ENCODE measurements at regions not wholly inside any gene's neighbourhood (a gene's known extent, or its start where the extent isn't known, plus 50 kb on each side); places are given as distances from the start of the nearest gene placed in this dataset.

GRCh38 chr5:143499480-143500114 is 96.1 kb upstream of the NR3C1 start:
- DNase-seq (ENCODE audit: extremely low read depth, low read depth): no peak
- no peak overlapping the region for H3K4me3 ChIP-seq (replicated peaks; ENCODE audit: low read depth, low read length)

GRCh38 chr5:143498821-143499220 is 95.3 kb upstream of the NR3C1 start:
- no peak for DNase-seq (ENCODE audit: extremely low read depth, low read depth)
- no peak for TF ChIP-seq CTCF (IDR thresholded peaks at IDR 0.05; ENCODE audit: low read depth, low read length, missing control alignments)
- H3K4me3 ChIP-seq (replicated peaks; ENCODE audit: low read depth, low read length): no peak overlapping the region

More at GRCh38 chr5:143499480-143500114, 96.1 kb upstream of the NR3C1 start:
- no peak for TF ChIP-seq CTCF (IDR thresholded peaks at IDR 0.05; ENCODE audit: low read depth, low read length, missing control alignments)

DNA sequence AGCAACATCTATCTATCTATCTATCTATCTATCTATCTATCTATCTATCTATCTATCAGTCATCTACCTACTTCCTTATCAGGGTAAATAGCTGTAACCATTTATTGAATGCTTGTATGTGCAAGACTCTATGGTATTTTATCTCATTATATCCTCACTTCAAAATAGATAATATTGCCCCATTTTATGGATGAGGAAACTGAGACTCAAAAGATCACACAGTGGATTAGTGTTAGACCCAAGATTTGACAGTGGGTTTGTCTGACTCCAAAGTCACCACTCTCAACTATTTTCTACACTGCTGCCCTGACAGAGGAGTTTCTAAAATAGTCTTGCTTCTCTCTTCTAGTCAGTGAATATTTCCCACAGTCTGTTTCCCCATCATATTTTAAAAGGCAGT is 94.3 kb upstream of the NR3C1 start:
- no peak for TF ChIP-seq CTCF (IDR thresholded peaks at IDR 0.05; ENCODE audit: low read depth, low read length, missing control alignments)
- no peak for DNase-seq (ENCODE audit: extremely low read depth, low read depth)
- H3K4me3 ChIP-seq (replicated peaks; ENCODE audit: low read depth, low read length): no peak overlapping the region

GRCh38 chr5:143496943-143497342 is 93.5 kb upstream of the NR3C1 start:
- DNase-seq (ENCODE audit: extremely low read depth, low read depth): no peak
- H3K4me3 ChIP-seq (replicated peaks; ENCODE audit: low read depth, low read length): no peak overlapping the region
- TF ChIP-seq CTCF (IDR thresholded peaks at IDR 0.05; ENCODE audit: low read depth, low read length, missing control alignments): no peak

GRCh38 chr5:143495821-143496275 is 92.4 kb upstream of the NR3C1 start:
- TF ChIP-seq CTCF (IDR thresholded peaks at IDR 0.05; ENCODE audit: low read depth, low read length, missing control alignments): no peak
- H3K4me3 ChIP-seq (replicated peaks; ENCODE audit: low read depth, low read length): no peak overlapping the region
- DNase-seq (ENCODE audit: extremely low read depth, low read depth): no peak

DNA sequence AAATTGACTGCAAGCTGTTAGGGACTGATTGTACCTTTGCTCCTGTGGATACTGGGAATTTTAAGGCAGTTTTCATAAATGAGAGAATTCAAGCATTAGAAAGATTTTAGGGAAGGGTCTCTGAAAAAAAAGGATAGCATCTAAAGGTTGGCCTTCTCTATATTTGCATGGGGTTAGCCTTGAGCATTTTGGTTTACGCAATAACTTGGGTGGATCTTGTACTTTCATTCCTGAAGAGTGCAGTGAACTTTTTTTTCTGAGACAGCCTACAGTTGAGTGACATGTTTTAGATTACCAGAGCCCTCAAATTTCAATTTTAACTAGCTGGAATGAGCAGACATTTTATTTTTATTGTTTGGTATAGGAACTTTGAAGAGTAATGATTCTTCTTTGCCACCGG is 91.6 kb upstream of the NR3C1 start:
- H3K4me3 ChIP-seq (replicated peaks; ENCODE audit: low read depth, low read length): no peak overlapping the region
- DNase-seq (ENCODE audit: extremely low read depth, low read depth): no peak
- TF ChIP-seq CTCF (IDR thresholded peaks at IDR 0.05; ENCODE audit: low read depth, low read length, missing control alignments): no peak

- H3K4me3 ChIP-seq (replicated peaks; ENCODE audit: low read depth, low read length): no peak overlapping the region
- DNase-seq (ENCODE audit: extremely low read depth, low read depth): no peak
- no peak for TF ChIP-seq CTCF (IDR thresholded peaks at IDR 0.05; ENCODE audit: low read depth, low read length, missing control alignments)
Observed at GRCh38 chr5:143494595-143494994, 91.1 kb upstream of the NR3C1 start.
